ENCODE measurements at regions not wholly inside any gene's neighbourhood (a gene's known extent, or its start where the extent isn't known, plus 50 kb on each side); places are given as distances from the start of the nearest gene placed in this dataset.
"Not testable (repeated sequence)": the region's sequence is repeated elsewhere in the genome, so short reads cannot be mapped to it uniquely, and the experiment has no call there.

DNA sequence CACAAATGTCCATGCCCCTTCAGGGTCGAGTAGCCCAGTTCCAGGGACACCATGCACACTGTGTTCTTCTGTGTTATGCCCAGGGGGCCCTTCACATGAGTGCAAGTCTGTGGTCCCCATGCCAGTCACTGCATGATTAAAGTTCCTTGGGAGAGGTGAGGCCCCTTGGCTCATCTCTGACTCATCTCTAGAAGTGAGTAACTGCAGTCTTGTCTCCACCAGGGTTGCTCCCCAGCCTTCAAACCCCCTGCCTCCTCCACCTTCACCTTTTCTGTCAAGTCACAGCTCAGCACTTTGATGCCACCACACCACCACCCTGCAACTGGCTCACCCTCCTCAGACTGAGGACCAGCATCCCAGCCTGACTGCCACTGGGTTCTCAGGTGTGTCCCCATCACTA lies 161.7 kb downstream of the UNC5CL start:
- DNase-seq (ENCODE audit: low read depth in 2 of 2): no peak
- TF ChIP-seq, protein P1, sequence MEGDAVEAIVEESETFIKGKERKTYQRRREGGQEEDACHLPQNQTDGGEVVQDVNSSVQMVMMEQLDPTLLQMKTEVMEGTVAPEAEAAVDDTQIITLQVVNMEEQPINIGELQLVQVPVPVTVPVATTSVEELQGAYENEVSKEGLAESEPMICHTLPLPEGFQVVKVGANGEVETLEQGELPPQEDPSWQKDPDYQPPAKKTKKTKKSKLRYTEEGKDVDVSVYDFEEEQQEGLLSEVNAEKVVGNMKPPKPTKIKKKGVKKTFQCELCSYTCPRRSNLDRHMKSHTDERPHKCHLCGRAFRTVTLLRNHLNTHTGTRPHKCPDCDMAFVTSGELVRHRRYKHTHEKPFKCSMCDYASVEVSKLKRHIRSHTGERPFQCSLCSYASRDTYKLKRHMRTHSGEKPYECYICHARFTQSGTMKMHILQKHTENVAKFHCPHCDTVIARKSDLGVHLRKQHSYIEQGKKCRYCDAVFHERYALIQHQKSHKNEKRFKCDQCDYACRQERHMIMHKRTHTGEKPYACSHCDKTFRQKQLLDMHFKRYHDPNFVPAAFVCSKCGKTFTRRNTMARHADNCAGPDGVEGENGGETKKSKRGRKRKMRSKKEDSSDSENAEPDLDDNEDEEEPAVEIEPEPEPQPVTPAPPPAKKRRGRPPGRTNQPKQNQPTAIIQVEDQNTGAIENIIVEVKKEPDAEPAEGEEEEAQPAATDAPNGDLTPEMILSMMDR (IDR thresholded peaks at IDR 0.05; ENCODE audit: low read depth, low read length): no peak
- H3K4me3 ChIP-seq (replicated peaks in 1 of 2; ENCODE audit: low read depth in 2 of 2, low read length in 2 of 2): no peak overlapping the region

DNA sequence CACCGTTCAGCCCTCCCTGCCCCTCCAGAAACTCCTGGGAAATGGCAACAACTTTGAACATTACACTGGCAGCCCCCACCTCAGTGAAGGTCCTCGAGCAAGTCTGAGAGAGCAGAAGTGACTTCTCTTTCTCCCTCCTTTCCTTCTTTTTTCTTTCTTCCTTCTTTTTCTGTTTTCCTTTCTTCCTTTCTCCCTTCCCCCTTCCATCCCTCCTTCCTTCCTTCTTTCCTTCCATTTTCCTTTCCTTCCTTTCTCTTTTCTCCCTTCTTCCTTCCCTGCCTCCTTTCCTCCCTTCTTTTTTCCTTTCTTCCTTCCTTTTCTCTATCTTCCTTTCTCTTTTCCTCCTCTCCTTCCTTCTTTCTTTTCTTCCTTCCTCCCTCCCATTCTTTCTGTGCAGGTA lies 162.7 kb downstream of the UNC5CL start:
- TF ChIP-seq, protein P1 (IDR thresholded peaks at IDR 0.05; ENCODE audit: low read depth, low read length): no peak
- no peak overlapping the region for H3K4me3 ChIP-seq (replicated peaks in 1 of 2; ENCODE audit: low read depth in 2 of 2, low read length in 2 of 2)
- DNase-seq (ENCODE audit: low read depth in 2 of 2): no peak

DNA sequence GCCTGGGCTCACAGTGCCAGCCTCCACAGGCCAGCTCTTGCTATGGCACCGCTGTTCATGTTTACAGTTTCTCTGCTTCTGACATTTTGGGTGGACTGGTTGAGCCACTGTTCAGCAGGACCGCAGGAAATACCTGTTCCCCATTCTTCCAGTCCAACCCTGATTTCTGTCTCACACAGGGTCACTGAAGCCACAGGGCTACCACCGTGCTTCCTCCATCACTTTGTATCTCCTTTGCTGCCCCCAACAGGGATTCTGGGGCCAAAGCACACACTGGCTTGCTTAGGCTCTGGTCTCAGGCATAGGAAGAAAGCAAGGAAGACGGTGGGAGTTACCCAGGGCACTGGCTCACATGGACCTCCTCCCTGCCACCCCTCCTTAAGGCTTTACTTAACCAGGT lies 164.5 kb downstream of the UNC5CL start:
- no peak overlapping the region for H3K4me3 ChIP-seq (replicated peaks in 1 of 2; ENCODE audit: low read depth in 2 of 2, low read length in 2 of 2)
- DNase-seq (ENCODE audit: low read depth in 2 of 2): no peak
- TF ChIP-seq, protein P1 (IDR thresholded peaks at IDR 0.05; ENCODE audit: low read depth, low read length): no peak

DNA sequence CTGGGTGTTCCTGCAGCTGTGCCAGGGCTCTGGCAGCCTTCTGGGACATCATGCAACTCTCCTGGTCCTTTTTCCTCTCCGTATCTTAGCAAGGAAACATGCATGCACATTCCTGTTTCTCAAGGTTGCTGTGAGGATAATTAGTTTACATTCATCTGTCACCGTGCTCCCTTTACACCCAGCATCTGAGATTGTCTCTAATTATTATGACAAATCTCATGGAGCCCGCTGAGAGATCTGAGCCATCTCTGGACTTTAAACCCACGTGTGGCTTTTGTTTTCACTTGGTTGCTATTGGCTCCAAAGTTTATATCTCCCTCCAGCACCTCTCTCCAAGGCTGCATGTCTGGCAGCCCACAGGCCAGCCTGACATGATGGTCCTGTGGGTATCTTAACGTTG lies 167.6 kb downstream of the UNC5CL start:
- no peak overlapping the region for H3K4me3 ChIP-seq (replicated peaks in 1 of 2; ENCODE audit: low read depth in 2 of 2, low read length in 2 of 2)
- TF ChIP-seq, protein P1 (IDR thresholded peaks at IDR 0.05; ENCODE audit: low read depth, low read length): no peak
- DNase-seq (ENCODE audit: low read depth in 2 of 2): no peak

DNA sequence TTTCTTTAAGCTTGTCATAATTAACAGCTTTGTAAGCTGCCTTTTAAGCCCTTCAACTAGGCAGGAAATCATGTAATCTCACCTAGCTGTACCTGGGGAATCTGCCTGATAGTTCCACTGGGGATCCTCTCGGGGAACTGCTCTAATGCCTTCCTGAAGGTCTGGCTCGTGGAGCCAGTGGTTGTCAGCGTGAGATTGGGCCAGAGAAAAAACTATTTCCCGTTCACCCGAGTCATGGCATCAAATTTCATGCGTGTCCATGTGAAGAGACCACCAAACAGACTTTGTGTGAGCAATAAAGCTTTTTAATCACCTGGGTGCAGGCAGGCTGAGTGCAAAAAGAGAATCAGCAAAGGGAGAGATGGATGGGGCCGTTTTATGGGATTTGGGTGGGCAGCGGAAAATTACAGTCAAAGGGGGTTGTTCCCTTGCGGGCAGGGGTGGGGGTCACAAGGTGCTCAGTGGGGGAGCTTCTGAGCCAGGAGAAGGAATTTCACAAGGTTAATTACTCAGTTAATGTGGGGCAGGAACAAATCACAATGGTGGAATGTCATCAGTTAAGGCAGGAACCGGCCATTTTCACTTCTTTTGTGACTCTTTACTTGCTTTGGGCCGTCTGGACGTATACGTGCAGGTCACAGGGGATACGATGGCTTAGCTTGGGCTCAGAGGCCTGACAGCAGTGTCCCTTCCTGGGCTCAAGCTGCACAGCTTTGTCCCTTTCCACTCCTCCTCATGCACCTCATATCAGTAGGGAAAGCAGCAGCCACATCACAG lies 170.7 kb downstream of the UNC5CL start:
- H3K4me3 ChIP-seq (replicated peaks in 1 of 2; ENCODE audit: low read depth in 2 of 2, low read length in 2 of 2); DNase-seq (ENCODE audit: low read depth in 2 of 2): not testable (repeated sequence)

DNA sequence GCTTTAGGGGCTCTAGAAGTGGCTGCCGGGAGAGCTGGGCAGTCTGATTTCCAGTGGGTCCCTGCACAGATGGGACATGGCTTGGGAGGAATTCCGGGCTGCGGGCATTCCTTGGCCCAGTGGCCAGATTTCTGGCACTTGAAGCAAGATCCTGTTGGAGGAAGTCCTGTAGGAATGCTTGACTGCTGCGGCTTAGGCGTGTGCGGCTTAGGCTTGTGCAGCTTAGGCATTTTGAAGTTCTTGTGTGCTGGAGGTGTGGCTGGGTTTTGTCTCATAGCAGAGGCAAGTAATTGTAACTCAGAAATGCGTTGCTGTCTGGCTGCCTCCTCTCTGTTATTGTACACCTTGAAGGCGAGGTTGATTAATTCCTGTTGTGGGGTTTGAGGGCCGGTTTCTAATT lies 171.5 kb downstream of the UNC5CL start:
- not testable (repeated sequence) for H3K4me3 ChIP-seq (replicated peaks in 1 of 2; ENCODE audit: low read depth in 2 of 2, low read length in 2 of 2); DNase-seq (ENCODE audit: low read depth in 2 of 2)

DNA sequence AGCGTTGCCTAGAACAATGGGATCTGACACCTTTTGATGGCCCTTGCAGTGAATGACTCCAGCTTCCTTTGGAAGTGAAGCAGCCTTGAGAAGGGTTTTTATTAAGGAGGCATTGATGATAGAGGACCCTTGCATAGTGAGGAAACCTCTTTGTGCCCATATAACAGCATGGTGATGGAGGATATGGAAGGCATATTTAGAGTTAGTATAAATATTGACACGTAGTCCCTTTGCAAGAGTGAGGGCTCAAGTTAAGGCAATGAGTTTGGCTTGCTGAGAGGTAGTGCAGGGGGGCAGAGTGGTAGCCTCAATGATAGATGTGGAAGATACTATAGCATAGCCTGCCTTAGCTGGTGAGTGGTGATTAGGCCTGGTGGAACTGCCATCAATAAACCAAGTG lies 173.8 kb downstream of the UNC5CL start:
- H3K4me3 ChIP-seq (replicated peaks in 1 of 2; ENCODE audit: low read depth in 2 of 2, low read length in 2 of 2); DNase-seq (ENCODE audit: low read depth in 2 of 2): not testable (repeated sequence)

DNA sequence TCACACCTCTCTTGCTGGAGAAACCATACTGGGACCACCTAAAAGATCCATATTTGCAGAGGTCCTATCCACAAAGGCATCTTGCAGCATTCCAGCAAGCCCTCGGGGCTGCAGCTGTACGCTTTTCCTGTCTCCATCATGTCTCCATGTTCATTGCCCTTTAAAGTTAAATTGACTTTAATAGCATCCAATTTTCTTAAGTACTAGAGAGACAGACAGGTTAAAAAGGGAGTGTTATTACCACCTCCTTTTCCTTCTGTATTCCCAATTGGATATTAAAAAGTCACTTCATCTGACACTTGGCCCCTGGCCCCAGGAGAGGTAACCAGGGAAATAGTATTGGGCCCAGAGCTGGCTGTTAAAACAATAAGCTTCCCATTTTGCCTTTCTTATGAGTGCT lies 178.6 kb downstream of the UNC5CL start:
- DNase-seq (ENCODE audit: low read depth in 2 of 2): no peak
- H3K4me3 ChIP-seq (replicated peaks in 1 of 2; ENCODE audit: low read depth in 2 of 2, low read length in 2 of 2): no peak overlapping the region
- TF ChIP-seq, protein P1 (IDR thresholded peaks at IDR 0.05; ENCODE audit: low read depth, low read length): no peak
